Activated T-cell treated with anti-CD3 and anti-CD28 coated beads for 1 hour (primary cell): ENCODE measurements at regions not wholly inside any gene's neighbourhood (a gene's known extent, or its start where the extent isn't known, plus 50 kb on each side); places are given as distances from the start of the nearest gene placed in this dataset.

ENCODE experiments used
- DNase-seq: peaks from one replicate; pipeline ENCODE4 v3.0.0-alpha.2; 2020; ENCODE audit warnings: low read depth

DNA sequence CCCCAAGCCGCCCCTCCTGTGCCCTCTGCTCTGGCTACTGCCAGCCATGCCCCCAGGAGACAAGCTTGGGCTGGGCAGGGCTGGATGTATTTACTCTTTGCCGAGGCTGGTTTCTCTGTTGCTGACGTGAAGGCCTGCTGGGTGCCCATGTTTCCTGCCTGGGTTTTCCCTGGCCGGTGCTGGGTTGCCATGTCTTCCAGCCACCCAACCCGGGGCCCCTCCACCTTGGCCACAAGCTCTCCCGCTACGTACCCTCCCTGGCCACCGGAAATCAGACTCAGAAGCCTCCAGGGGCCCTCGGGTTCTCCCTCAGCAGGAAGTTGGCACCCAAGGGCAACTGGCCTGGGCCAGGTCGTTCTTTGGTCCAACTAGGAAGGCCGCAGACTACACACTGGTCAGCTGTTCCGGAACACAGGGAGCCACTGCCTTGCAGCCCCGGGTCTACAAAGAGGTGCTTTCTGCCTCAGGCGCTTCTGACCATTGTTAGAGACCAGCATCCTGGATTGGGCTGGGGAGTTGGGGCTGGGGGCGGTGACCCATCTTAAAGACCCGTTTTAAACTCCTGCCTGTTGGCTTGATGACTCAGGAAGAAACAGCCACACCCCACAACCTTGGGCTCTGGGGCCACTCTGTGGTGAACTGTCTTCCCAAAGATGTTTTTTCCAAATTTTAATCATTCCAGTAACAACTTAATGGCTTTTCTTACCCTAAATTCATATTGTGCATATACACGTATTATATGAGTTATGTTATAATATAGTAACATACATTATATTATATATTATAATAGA lies 71.2 kb upstream of the RUNX3 start:
- DNase-seq: no peak

- DNase-seq: no peak
Observed at GRCh38 chr1:24999906-25000305, 69.8 kb upstream of the RUNX3 start.

- no peak for DNase-seq
Observed at GRCh38 chr1:24999426-24999825, 69.3 kb upstream of the RUNX3 start.

DNA sequence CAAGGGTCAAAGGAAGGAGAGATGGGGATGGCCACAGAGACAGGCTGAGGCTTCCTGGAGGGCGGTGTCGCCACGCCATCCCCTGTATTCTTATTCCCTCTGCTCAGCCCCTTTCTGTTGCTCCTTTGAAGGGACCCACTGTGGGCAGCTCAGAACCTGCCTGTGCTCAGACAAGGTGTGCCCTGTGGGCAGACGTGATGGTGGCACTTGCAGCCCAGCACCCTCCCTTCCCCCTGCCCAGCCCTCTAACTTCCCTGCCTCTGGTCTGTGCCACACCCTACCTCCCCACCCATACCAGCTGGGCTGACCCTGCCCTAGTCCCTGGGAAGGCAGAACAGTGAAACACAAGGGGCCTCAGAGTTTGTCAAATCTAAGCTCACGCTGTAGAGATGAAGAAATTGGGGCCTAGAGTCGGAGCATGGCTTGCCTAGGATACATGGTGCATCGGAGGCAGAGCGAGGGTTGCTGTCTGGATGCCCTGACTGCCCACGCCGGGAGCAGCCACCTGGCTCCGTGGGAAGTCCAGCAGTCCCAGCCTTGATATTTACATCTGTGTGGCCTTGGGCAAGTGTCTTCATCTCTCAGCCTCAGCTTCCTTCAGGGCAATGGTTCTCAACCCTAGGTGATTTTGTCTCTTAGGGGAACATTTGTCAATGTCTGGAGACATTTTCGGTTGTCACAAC lies 68.6 kb upstream of the RUNX3 start:
- no peak for DNase-seq

GRCh38 chr1:24996983-24997893 lies 67.2 kb upstream of the RUNX3 start:
- DNase-seq: peak; percentile 28

DNA sequence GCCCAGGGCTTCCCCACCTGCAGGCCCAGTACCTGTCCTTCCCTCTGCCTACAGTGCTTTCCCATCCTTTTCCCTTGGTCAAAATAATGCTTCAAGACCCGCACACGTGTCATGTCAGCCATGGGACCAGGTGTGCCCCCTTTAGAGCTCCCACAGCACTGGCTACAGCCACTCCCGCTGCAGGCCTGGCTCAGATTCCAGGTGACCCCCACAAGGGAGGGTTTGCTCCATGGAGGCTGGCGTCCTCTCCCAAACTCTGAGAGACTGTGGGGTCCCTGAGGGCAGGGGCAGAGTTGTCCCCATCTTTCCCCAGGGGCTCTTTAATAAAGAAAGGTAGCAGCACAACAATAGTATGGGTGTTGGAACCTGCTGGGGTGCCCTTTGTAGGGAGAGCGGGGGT lies 66.4 kb upstream of the RUNX3 start:
- DNase-seq: no peak

DNA sequence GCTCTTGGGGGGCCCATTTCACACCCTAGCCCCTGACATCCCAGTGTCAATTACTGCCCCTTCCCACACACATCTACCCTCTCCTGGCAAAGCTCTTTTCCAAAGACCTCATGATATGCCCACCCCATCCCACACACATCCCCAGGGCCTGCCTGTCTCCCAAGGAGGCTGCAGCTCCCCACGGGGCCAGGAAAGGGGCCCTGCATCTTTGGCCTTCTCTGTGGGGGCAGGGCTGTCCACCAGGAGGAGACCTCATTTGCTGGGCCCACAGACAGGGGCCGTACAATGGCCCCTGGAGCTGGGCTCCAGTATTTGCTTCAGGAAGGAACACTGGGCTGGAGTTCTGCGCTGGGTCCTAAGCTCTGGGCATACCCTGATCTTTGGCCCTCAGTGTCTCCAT lies 65.6 kb upstream of the RUNX3 start:
- no peak for DNase-seq

DNA sequence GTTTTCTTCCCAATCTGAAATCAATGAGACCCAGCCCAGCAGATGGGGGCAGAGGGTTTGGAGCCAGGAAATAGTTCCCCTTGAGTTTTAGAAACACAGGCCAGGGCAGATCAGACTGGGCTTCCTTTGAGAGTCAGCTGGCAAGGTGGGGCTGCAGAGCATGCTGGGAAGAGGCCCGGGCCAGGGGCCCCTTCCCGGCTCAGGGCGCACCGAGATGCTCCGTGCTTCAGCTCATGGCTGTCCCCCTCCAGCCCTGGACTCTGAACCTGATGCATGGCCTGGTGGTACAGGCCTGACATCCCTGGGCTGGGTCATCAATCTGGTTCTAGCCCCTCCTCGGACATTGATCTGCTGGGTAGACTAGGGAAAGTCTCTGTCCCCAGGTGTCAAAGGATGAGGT lies 65.1 kb upstream of the RUNX3 start:
- DNase-seq: no peak

- DNase-seq: no peak
Observed at GRCh38 chr1:24993871-24994580, 64.0 kb upstream of the RUNX3 start.

GRCh38 chr1:24992761-24993211 lies 62.7 kb upstream of the RUNX3 start:
- no peak for DNase-seq

- DNase-seq: no peak
Observed at GRCh38 chr1:24992124-24992760, 62.2 kb upstream of the RUNX3 start.

DNA sequence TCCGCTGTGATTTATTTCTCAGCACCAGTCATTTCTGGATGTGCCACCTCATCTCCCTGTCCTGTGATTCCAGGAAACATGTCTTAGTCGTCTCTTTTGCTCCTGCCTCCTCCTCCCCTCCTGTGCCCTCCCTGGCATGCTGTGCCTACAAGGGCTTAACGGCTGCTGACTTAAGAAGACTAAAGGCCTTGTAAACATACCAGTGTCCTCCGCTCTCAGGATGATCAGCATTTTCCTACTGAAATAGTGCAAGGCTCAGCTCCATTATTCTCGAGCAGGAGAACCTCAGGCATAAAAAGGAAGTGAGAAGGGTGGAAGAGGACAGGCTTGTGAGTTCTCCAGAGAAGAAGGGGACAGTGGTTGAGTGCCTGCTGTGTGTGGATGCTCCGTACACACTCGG lies 61.6 kb upstream of the RUNX3 start:
- no peak for DNase-seq

GRCh38 chr1:24990779-24991641 lies 60.9 kb upstream of the RUNX3 start:
- DNase-seq: no peak

DNA sequence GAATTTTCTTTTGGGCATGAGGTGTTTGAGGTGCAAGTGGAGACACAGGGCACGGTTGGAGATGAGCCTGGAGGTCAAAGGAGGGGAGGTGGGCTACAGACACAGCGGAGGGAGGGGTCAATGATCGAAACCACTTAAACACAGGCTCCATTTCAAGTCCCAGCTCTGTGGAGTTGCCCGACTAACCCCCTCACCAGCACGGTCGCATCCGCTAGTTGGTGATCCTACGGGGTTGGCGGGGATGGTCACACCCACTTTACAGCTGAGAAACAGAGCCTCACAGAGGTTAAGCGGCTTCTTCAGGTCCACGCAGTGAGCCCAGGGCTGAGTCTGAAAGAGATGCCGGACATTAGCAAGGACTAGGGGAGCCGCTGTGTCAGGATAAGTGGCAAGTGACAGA lies 60.1 kb upstream of the RUNX3 start:
- DNase-seq: no peak

GRCh38 chr1:24989082-24989481 lies 59.0 kb upstream of the RUNX3 start:
- DNase-seq: no peak

GRCh38 chr1:24988558-24988912 lies 58.5 kb upstream of the RUNX3 start:
- no peak for DNase-seq

DNA sequence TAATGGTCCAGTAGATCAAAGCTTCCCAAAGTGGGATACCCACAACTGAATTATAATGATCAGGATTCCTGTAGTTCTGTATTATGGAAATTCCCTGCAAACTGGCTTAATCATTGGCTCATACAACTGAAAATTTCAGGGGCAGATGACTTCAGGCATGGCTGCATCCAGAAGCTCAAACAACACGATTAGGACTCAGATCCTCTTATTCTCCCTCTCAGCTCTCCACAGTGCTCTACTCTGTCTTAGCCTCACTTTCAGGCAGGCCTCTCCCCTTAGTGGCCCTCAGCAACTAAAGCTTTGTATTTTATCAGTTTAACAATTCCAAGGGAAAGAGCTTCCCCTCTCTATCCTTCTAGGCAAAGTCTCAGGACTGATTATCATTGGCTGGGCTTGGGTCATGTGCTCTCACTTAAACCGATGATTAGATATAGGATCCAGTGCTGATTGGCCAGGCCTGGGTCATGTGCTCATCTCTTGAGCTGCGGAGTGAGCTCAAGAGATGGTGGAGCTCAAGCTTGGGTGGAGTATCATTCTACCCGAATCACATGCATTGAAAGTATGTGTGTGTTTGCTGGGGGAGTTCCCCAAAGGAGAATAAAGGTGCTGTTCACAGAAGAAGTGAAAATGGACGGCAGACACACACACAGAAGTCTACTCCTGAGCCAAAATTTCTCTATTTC lies 57.9 kb upstream of the RUNX3 start:
- no peak for DNase-seq

DNA sequence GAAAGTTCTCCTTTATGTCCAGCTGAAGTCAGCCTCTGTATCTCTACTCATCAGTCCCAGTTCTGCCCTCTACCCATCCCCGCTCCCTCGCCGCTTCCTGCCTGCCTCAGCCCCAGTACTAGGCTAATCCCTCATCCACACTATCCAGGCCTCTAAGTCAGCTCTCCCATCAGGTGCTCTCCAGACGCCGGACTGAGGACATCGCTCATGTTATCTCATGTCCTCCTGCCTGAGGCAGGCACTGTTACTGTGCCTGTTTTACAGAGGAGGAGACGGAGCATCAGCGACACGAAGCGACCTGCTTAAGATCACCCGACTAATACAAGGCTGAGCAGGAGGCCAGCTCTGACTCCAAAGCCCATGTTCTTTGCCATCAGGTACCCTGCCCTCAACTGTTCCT lies 57.3 kb upstream of the RUNX3 start:
- DNase-seq: no peak

DNA sequence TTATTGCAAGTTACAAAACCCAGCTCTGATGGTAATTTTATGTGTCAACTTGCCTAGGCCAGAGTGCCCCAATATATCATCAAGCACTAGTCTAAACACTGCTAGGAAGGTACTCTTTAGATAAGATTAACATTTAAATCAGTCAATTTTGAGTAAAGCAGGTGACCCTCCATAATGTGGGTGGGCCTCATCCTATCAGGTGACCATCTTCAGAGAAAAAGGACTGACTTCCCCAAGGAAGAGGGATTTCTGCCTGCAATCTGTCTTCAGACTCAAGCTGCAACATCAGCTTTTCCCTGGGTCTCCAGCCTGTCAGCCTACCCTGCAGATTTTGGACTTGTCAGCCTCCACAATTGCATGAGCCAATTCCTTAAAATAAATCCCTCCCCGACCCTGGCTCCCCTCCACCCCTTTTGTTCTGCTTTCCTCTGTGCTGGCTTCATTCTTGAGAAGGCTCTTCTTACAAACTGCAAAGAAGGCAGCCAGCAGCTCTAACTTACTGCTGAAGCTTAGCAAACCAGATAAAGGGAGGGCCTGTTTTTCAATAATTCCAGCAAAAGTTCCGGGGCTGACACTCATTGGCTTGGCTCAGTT lies 56.4 kb upstream of the RUNX3 start:
- DNase-seq: no peak

- DNase-seq: no peak
Observed at GRCh38 chr1:24985737-24986136, 55.7 kb upstream of the RUNX3 start.
